T-cell (primary cell): ENCODE measurements at regions not wholly inside any gene's neighbourhood (a gene's known extent, or its start where the extent isn't known, plus 50 kb on each side); places are given as distances from the start of the nearest gene placed in this dataset.

Experiments used
- ATAC-seq, 4 experiments: fragments of 200-7000 bp in 3 of 4; fragments of 150-1000 bp in 1 of 4; cut with Tn5 transposase; replicated peaks in 1 of 4; 1 replicate in 3 of 4; 2 replicates in 1 of 4; pipeline ENCODE4 v1.10.0; 2021; ENCODE audit warnings: moderate library complexity in 3 of 4, mild to moderate bottlenecking in 2 of 4, moderate number of reproducible peaks in 1 of 4
- CTCF ChIA-PET, 2 donors: fragments of 300-600 bp; sonication (Branson Sonifier 250); formaldehyde crosslinking; loops; one replicate each; lab custom pipeline; 2022; ENCODE audit warnings: antibody characterized with exemption in 2 of 2; lab: Charles Lee
- POLR2A ChIA-PET, 2 donors: fragments of 300-600 bp; sonication (Branson Sonifier 250); formaldehyde crosslinking; loops; one replicate each; lab custom pipeline; 2022; ENCODE audit warnings: antibody characterized with exemption in 2 of 2; lab: Charles Lee
- DNase-seq, 35 experiments: peaks; one replicate each; pipeline versions ENCODE4 v3.0.0 to v3.0.0-alpha.2; 2013 to 2023
- H3K27ac ChIP-seq: one replicate; pipeline ENCODE4 v1.5.1; 2013; ENCODE audit warnings: low read length
- H3K27me3 ChIP-seq, 2 experiments: replicated peaks in 1 of 2; 1 replicate in 1 of 2; 2 replicates in 1 of 2; pipeline versions ENCODE4 v1.6.1 to v1.7.0; 2013; ENCODE audit warnings: low read length in 1 of 2, mixed read lengths in 1 of 2; ENCODE audit not compliant: control insufficient read depth in 2 of 2, insufficient read depth in 2 of 2; ENCODE audit errors: extremely low read depth in 1 of 2
- H3K36me3 ChIP-seq, 2 donors: 1 replicate in 1 of 2; 2 replicates in 1 of 2; pipeline versions ENCODE4 v1.6.1 to v1.7.0; 2013; ENCODE audit warnings: low read length in 1 of 2; ENCODE audit not compliant: control insufficient read depth in 2 of 2, insufficient read depth in 1 of 2; ENCODE audit errors: extremely low read depth in 1 of 2
- H3K4me1 ChIP-seq, 2 experiments: 1 replicate in 1 of 2; 2 replicates in 1 of 2; pipeline versions ENCODE4 v1.6.1 to v1.7.0; 2013; ENCODE audit warnings: low read length in 2 of 2, mixed read lengths in 1 of 2; ENCODE audit not compliant: insufficient read depth in 2 of 2, control insufficient read depth in 1 of 2; ENCODE audit errors: extremely low read depth in 1 of 2
- H3K4me3 ChIP-seq, 2 donors: 1 replicate in 1 of 2; 2 replicates in 1 of 2; pipeline versions ENCODE4 v1.5.1 to v1.7.0; 2013; ENCODE audit warnings: mild to moderate bottlenecking in 2 of 2, low read length in 1 of 2, moderate library complexity in 1 of 2; ENCODE audit not compliant: control insufficient read depth in 1 of 2; ENCODE audit errors: extremely low read depth in 1 of 2
- H3K9me3 ChIP-seq: 2 replicates; pipeline ENCODE4 v1.7.0; 2013
- H3K27ac Mint-ChIP-seq, 2 donors: one replicate each; pipeline ENCODE4 v1.8.0; 2020 to 2021; ENCODE audit warnings: mild to moderate bottlenecking in 2 of 2, mixed read lengths in 2 of 2
- H3K27me3 Mint-ChIP-seq, 2 donors: one replicate each; pipeline ENCODE4 v1.8.0; 2021 to 2022; ENCODE audit warnings: mixed read lengths in 2 of 2
- H3K36me3 Mint-ChIP-seq: one replicate; pipeline ENCODE4 v1.8.0; 2021; ENCODE audit warnings: mixed read lengths
- H3K4me1 Mint-ChIP-seq, 3 donors: one replicate each; pipeline ENCODE4 v1.8.0; 2020 to 2022; ENCODE audit warnings: mixed read lengths in 3 of 3, mild to moderate bottlenecking in 1 of 3
- H3K4me3 Mint-ChIP-seq, 3 donors: one replicate each; pipeline ENCODE4 v1.8.0; 2020 to 2022; ENCODE audit warnings: mild to moderate bottlenecking in 3 of 3, mixed read lengths in 3 of 3, moderate library complexity in 3 of 3
- H3K9me3 Mint-ChIP-seq, 3 donors: one replicate each; pipeline ENCODE4 v1.8.0; 2020 to 2022; ENCODE audit warnings: mixed read lengths in 3 of 3
- WGBS: methylation state at CpG from one replicate; pipeline ENCODE4 v1.1.5; 2013; ENCODE audit warnings: missing lambda C conversion rate; ENCODE audit not compliant: insufficient coverage; 5-methylcytosine and 5-hydroxymethylcytosine counted together

DNA sequence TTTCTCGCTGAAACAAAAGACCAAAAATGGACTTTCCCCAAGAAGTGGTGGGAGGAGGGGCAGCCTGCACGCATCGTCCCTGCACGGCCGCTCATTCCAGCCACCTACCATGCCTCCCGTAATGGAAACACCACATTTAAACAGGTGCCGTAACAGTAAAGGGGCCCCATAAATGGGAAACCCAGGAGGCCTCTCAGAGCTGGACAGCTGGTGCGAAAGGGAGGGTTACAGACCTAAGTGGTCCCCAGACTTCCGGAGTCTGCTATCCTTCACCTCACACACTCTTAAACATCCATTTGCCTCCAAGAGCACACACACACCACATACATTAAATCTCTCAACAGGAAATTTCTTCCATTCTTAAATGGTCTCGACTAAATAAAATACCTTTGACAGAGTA, 120.7 kb upstream of the SOD1 start:
- no peak overlapping the region for H3K4me3 Mint-ChIP-seq
- no peaks in the 10 kb centered on the region for H3K27me3 Mint-ChIP-seq
- ChIA-PET CTCF (no interaction called here), POLR2A (no interaction called here)
- Histone ChIP-seq H3K27me3 (no peaks in the 10 kb centered on the region), H3K4me1 (no peaks in the 10 kb centered on the region), H3K27ac (no peak overlapping the region), H3K4me3 (no peak overlapping the region), H3K9me3 (no peaks in the 10 kb centered on the region), H3K36me3 (no peaks in the 10 kb centered on the region)
- WGBS: 95% methylated on average over 4 of the region's 10 CpGs
- DNase-seq (no peak), ATAC-seq (no peak)
- H3K36me3 Mint-ChIP-seq: peaks cover under 1% of the 10 kb centered on the region
- peaks cover 0 to 5% (median 0%) of the 10 kb centered on the region in 3 donors for H3K4me1 Mint-ChIP-seq
- H3K9me3 Mint-ChIP-seq: no peaks in the 10 kb centered on the region
- no peak overlapping the region for H3K27ac Mint-ChIP-seq

GRCh38 chr21:31537872-31538576, 121.5 kb upstream of the SOD1 start:
- H3K36me3 Mint-ChIP-seq: peaks cover 3% of the 10 kb centered on the region
- H3K9me3 ChIP-seq: no peaks in the 10 kb centered on the region
- no peak overlapping the region for H3K4me3 Mint-ChIP-seq
- POLR2A ChIA-PET: no interaction called here
- no peak overlapping the region for H3K27ac Mint-ChIP-seq
- H3K36me3 ChIP-seq: no peaks in the 10 kb centered on the region
- no peak for ATAC-seq
- WGBS: no CpG with 5 or more reads among the region's 10 CpGs
- no peaks in the 10 kb centered on the region for H3K4me1 ChIP-seq
- H3K27me3 ChIP-seq: peaks cover 0 to 2% of the 10 kb centered on the region in 2 experiments
- CTCF ChIA-PET: no interaction called here
- H3K9me3 Mint-ChIP-seq: no peaks in the 10 kb centered on the region
- no peaks in the 10 kb centered on the region for H3K27me3 Mint-ChIP-seq
- H3K27ac ChIP-seq: no peak overlapping the region
- no peak for DNase-seq
- H3K4me3 ChIP-seq: no peak overlapping the region
- H3K4me1 Mint-ChIP-seq: peaks cover 0 to 5% (median 0%) of the 10 kb centered on the region in 3 donors

- WGBS: 100% methylated on average over 2 of the region's 8 CpGs
- H3K36me3 Mint-ChIP-seq: peaks cover 3% of the 10 kb centered on the region
- CTCF ChIA-PET: no interaction called here
- no peaks in the 10 kb centered on the region for H3K36me3 ChIP-seq
- no peak overlapping the region for H3K27ac ChIP-seq
- H3K4me3 Mint-ChIP-seq: no peak overlapping the region
- H3K4me3 ChIP-seq: no peak overlapping the region
- DNase-seq: no peak
- H3K4me1 Mint-ChIP-seq: peaks cover 0 to 5% (median 0%) of the 10 kb centered on the region in 3 donors
- POLR2A ChIA-PET: no interaction called here
- H3K27me3 ChIP-seq: peaks cover 0 to 2% of the 10 kb centered on the region in 2 experiments
- H3K4me1 ChIP-seq: no peaks in the 10 kb centered on the region
- H3K27me3 Mint-ChIP-seq: no peaks in the 10 kb centered on the region
- no peak for ATAC-seq
- no peak overlapping the region for H3K27ac Mint-ChIP-seq
- H3K9me3 Mint-ChIP-seq: no peaks in the 10 kb centered on the region
- no peaks in the 10 kb centered on the region for H3K9me3 ChIP-seq
Observed at GRCh38 chr21:31536138-31536537, 123.4 kb upstream of the SOD1 start.

- no peaks in the 10 kb centered on the region for H3K9me3 Mint-ChIP-seq
- H3K36me3 Mint-ChIP-seq: peaks cover 3% of the 10 kb centered on the region
- no CpG with 5 or more reads among the region's 1 CpG for WGBS
- H3K4me3 Mint-ChIP-seq: no peak overlapping the region
- H3K27me3 Mint-ChIP-seq: no peaks in the 10 kb centered on the region
- CTCF ChIA-PET: no interaction called here
- H3K4me1 Mint-ChIP-seq: peaks cover 9 to 17% (median 13%) of the 10 kb centered on the region in 3 donors
- Histone ChIP-seq H3K27me3 (peaks cover 0 to 2% of the 10 kb centered on the region in 2 experiments), H3K4me3 (no peak overlapping the region), H3K9me3 (no peaks in the 10 kb centered on the region), H3K4me1 (no peaks in the 10 kb centered on the region), H3K27ac (no peak overlapping the region), H3K36me3 (no peaks in the 10 kb centered on the region)
- no peak overlapping the region for H3K27ac Mint-ChIP-seq
- POLR2A ChIA-PET: no interaction called here
- ATAC-seq (no peak), DNase-seq (no peak)
Observed at GRCh38 chr21:31531967-31532366, 127.5 kb upstream of the SOD1 start.

- WGBS: 87% methylated on average over 8 of the region's 10 CpGs
- Histone ChIP-seq H3K4me1 (no peaks in the 10 kb centered on the region), H3K27ac (no peak overlapping the region), H3K4me3 (no peak overlapping the region), H3K27me3 (peaks cover 0 to 2% of the 10 kb centered on the region in 2 experiments), H3K36me3 (no peaks in the 10 kb centered on the region), H3K9me3 (no peaks in the 10 kb centered on the region)
- ATAC-seq (no peak), DNase-seq (no peak)
- ChIA-PET POLR2A (no interaction called here), CTCF (no interaction called here)
- H3K36me3 Mint-ChIP-seq: peaks cover 3% of the 10 kb centered on the region
- no peaks in the 10 kb centered on the region for H3K27me3 Mint-ChIP-seq
- peaks cover 9 to 13% (median 13%) of the 10 kb centered on the region in 3 donors for H3K4me1 Mint-ChIP-seq
- H3K4me3 Mint-ChIP-seq: no peak overlapping the region
- H3K9me3 Mint-ChIP-seq: no peaks in the 10 kb centered on the region
- H3K27ac Mint-ChIP-seq: no peak overlapping the region
Observed at GRCh38 chr21:31530897-31531705, 128.4 kb upstream of the SOD1 start.

GRCh38 chr21:31530364-31530763, 129.1 kb upstream of the SOD1 start:
- POLR2A ChIA-PET: no interaction called here
- Histone ChIP-seq H3K36me3 (no peaks in the 10 kb centered on the region), H3K4me1 (no peaks in the 10 kb centered on the region), H3K9me3 (no peaks in the 10 kb centered on the region), H3K27ac (no peak overlapping the region), H3K27me3 (peaks cover 0 to 2% of the 10 kb centered on the region in 2 experiments), H3K4me3 (no peak overlapping the region)
- no peaks in the 10 kb centered on the region for H3K9me3 Mint-ChIP-seq
- CTCF ChIA-PET: no interaction called here
- H3K4me1 Mint-ChIP-seq: peaks cover 9 to 13% (median 13%) of the 10 kb centered on the region in 3 donors
- WGBS: 85% methylated on average over 6 of the region's 9 CpGs
- H3K27me3 Mint-ChIP-seq: no peaks in the 10 kb centered on the region
- DNase-seq (no peak), ATAC-seq (no peak)
- H3K4me3 Mint-ChIP-seq: no peak overlapping the region
- peaks cover 3% of the 10 kb centered on the region for H3K36me3 Mint-ChIP-seq
- H3K27ac Mint-ChIP-seq: no peak overlapping the region
